GM21381 (cell line): ENCODE measurements at regions not wholly inside any gene's neighbourhood (a gene's known extent, or its start where the extent isn't known, plus 50 kb on each side); places are given as distances from the start of the nearest gene placed in this dataset.
A peak's percentile ranks its signal among the peaks of the same experiment; 100 is the strongest.
"Not testable (repeated sequence)": the region's sequence is repeated elsewhere in the genome, so short reads cannot be mapped to it uniquely, and the experiment has no call there.

Experiments used
- ATAC-seq: cut with Tn5 transposase; IDR thresholded peaks from one replicate; pipeline ENCODE4 v1.9.1; 2021; ENCODE audit warnings: mild to moderate bottlenecking, moderate library complexity; ENCODE audit not compliant: unreplicated experiment

GRCh38 chr20:53778041-53778516 lies 184.4 kb upstream of the ZNF217 start:
- ATAC-seq = no peak

GRCh38 chr20:53777402-53777801 lies 183.8 kb upstream of the ZNF217 start:
- ATAC-seq = not testable (repeated sequence)

GRCh38 chr20:53776858-53777257 lies 183.2 kb upstream of the ZNF217 start:
- ATAC-seq = no peak

- no peak for ATAC-seq
These were observed 181.0 kb upstream of the ZNF217 start for GRCh38 chr20:53774461-53775203.

- no peak for ATAC-seq
These were observed 180.3 kb upstream of the ZNF217 start for GRCh38 chr20:53773792-53774401.

GRCh38 chr20:53773066-53773791 lies 179.6 kb upstream of the ZNF217 start:
- ATAC-seq = not testable (repeated sequence)

GRCh38 chr20:53769041-53769440 lies 175.4 kb upstream of the ZNF217 start:
- no peak for ATAC-seq

- no peak for ATAC-seq
These were observed 174.7 kb upstream of the ZNF217 start for GRCh38 chr20:53768329-53768728.

GRCh38 chr20:53767206-53767930 lies 173.7 kb upstream of the ZNF217 start:
- ATAC-seq = peak; percentile 70

GRCh38 chr20:53764415-53764800 lies 170.8 kb upstream of the ZNF217 start:
- ATAC-seq = no peak

GRCh38 chr20:53763707-53764414 lies 170.2 kb upstream of the ZNF217 start:
- no peak for ATAC-seq

- ATAC-seq = not testable (repeated sequence)
These were observed 168.8 kb upstream of the ZNF217 start for GRCh38 chr20:53762423-53762798.

GRCh38 chr20:53760025-53760441 lies 166.4 kb upstream of the ZNF217 start:
- no peak for ATAC-seq

GRCh38 chr20:53757472-53757913 lies 163.9 kb upstream of the ZNF217 start:
- ATAC-seq = no peak

GRCh38 chr20:53755733-53756531 lies 162.3 kb upstream of the ZNF217 start:
- ATAC-seq = no peak

GRCh38 chr20:53753880-53754459 lies 160.3 kb upstream of the ZNF217 start:
- ATAC-seq = no peak

- no peak for ATAC-seq
These were observed 159.6 kb upstream of the ZNF217 start for GRCh38 chr20:53752971-53753879.

GRCh38 chr20:53752583-53752970 lies 158.9 kb upstream of the ZNF217 start:
- no peak for ATAC-seq
